ENCODE measurements at regions not wholly inside any gene's neighbourhood (a gene's known extent, or its start where the extent isn't known, plus 50 kb on each side); places are given as distances from the start of the nearest gene placed in this dataset.

GRCh38 chr5:30112867-30113266 lies 1080.6 kb upstream of the CDH6 start:
- TF ChIP-seq, protein P1, sequence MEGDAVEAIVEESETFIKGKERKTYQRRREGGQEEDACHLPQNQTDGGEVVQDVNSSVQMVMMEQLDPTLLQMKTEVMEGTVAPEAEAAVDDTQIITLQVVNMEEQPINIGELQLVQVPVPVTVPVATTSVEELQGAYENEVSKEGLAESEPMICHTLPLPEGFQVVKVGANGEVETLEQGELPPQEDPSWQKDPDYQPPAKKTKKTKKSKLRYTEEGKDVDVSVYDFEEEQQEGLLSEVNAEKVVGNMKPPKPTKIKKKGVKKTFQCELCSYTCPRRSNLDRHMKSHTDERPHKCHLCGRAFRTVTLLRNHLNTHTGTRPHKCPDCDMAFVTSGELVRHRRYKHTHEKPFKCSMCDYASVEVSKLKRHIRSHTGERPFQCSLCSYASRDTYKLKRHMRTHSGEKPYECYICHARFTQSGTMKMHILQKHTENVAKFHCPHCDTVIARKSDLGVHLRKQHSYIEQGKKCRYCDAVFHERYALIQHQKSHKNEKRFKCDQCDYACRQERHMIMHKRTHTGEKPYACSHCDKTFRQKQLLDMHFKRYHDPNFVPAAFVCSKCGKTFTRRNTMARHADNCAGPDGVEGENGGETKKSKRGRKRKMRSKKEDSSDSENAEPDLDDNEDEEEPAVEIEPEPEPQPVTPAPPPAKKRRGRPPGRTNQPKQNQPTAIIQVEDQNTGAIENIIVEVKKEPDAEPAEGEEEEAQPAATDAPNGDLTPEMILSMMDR (conservative IDR thresholded peaks at IDR 0.05; ENCODE audit: low read length) = no peak
- TF ChIP-seq EZH2phosphoT487 (IDR thresholded peaks at IDR 0.05; ENCODE audit: borderline replicate concordance, low read depth, low read length) = no peak

Data from OCI-LY7 (cell line).